Endodermal cell (in vitro differentiated cells): ENCODE measurements at regions not wholly inside any gene's neighbourhood (a gene's known extent, or its start where the extent isn't known, plus 50 kb on each side); places are given as distances from the start of the nearest gene placed in this dataset.

Experiments
- DNase-seq: peaks from one replicate; pipeline ENCODE4 v3.0.0-alpha.2; 2017
- H3K27ac ChIP-seq: 2 replicates; pipeline ENCODE4 v1.5.1; 2013; ENCODE audit warnings: mild to moderate bottlenecking, low read depth, low read length, moderate library complexity
- H3K27me3 ChIP-seq: 2 replicates; pipeline ENCODE4 v1.6.1; 2013; ENCODE audit warnings: mild to moderate bottlenecking, low read length, moderate library complexity; ENCODE audit not compliant: insufficient read depth, control insufficient read depth, poor library complexity, severe bottlenecking
- H3K36me3 ChIP-seq: 2 replicates; pipeline ENCODE4 v1.7.0; 2013; ENCODE audit warnings: mild to moderate bottlenecking, low read length, moderate library complexity; ENCODE audit not compliant: control insufficient read depth, insufficient read depth
- H3K4me1 ChIP-seq: one replicate; pipeline ENCODE4 v1.7.0; 2013; ENCODE audit warnings: low read length; ENCODE audit not compliant: control insufficient read depth, insufficient read depth
- H3K4me3 ChIP-seq: 2 replicates; pipeline ENCODE4 v1.5.1; 2013; ENCODE audit warnings: mild to moderate bottlenecking, low read length, moderate library complexity
- H3K9ac ChIP-seq: 2 replicates; pipeline ENCODE4 v1.6.1; 2013; ENCODE audit warnings: mild to moderate bottlenecking, low read length, moderate library complexity; ENCODE audit not compliant: poor library complexity, severe bottlenecking; ENCODE audit errors: extremely low read depth
- H3K9me3 ChIP-seq: 2 replicates; pipeline ENCODE4 v1.6.1; 2013; ENCODE audit warnings: mild to moderate bottlenecking, low read length, moderate library complexity; ENCODE audit not compliant: control insufficient read depth
- H3K27ac Mint-ChIP-seq: 2 replicates; pipeline ENCODE4 v1.8.0; 2020; ENCODE audit warnings: mixed read lengths
- H3K27me3 Mint-ChIP-seq: 2 replicates; pipeline ENCODE4 v1.8.0; 2021; ENCODE audit warnings: mild to moderate bottlenecking, mixed read lengths; ENCODE audit not compliant: insufficient read depth
- H3K36me3 Mint-ChIP-seq: 2 replicates; pipeline ENCODE4 v1.8.0; 2020; ENCODE audit warnings: low read depth, mixed read lengths
- H3K4me1 Mint-ChIP-seq: 2 replicates; pipeline ENCODE4 v1.8.0; 2020; ENCODE audit warnings: mixed read lengths
- H3K4me3 Mint-ChIP-seq: 2 replicates; pipeline ENCODE4 v1.8.0; 2020; ENCODE audit warnings: mild to moderate bottlenecking, moderate library complexity, mixed read lengths
- H3K9me3 Mint-ChIP-seq: 2 replicates; pipeline ENCODE4 v1.8.0; 2020; ENCODE audit warnings: mild to moderate bottlenecking, mixed read lengths
- CTCF ChIP-seq: fragments of 200-600 bp; sonication (generic); conservative IDR thresholded peaks from 2 replicates; pipeline ENCODE4 v1.5.0; 2021; ENCODE audit warnings: antibody characterized with exemption, mild to moderate bottlenecking
- WGBS, 2 experiments: methylation state at CpG; one replicate each; pipeline versions ENCODE4 v1.1.5 to v1.1.7; 2013; ENCODE audit warnings: missing lambda C conversion rate in 2 of 2, mixed read lengths in 1 of 2; ENCODE audit not compliant: insufficient coverage in 1 of 2, insufficient read length in 1 of 2; 5-methylcytosine and 5-hydroxymethylcytosine counted together

GRCh38 chr12:24480766-24481449, 468.0 kb downstream of the BCAT1 start:
- Mint-ChIP-seq H3K4me3 (no peak overlapping the region), H3K9me3 (no peaks in the 10 kb centered on the region), H3K4me1 (peaks cover 8% of the 10 kb centered on the region), H3K27me3 (no peaks in the 10 kb centered on the region), H3K27ac (no peak overlapping the region), H3K36me3 (no peaks in the 10 kb centered on the region)
- no peaks in the 10 kb centered on the region for H3K36me3 ChIP-seq
- H3K4me3 ChIP-seq, result no peak overlapping the region
- no peak overlapping the region for H3K9ac ChIP-seq
- 91 to 96% methylated on average over 4 to 5 of the region's 5 CpGs for WGBS, 2 experiments
- DNase-seq, result no peak
- TF ChIP-seq CTCF, result no peak
- no peaks in the 10 kb centered on the region for H3K27me3 ChIP-seq
- no peaks in the 10 kb centered on the region for H3K9me3 ChIP-seq
- H3K27ac ChIP-seq, result no peak overlapping the region
- no peaks in the 10 kb centered on the region for H3K4me1 ChIP-seq

DNA sequence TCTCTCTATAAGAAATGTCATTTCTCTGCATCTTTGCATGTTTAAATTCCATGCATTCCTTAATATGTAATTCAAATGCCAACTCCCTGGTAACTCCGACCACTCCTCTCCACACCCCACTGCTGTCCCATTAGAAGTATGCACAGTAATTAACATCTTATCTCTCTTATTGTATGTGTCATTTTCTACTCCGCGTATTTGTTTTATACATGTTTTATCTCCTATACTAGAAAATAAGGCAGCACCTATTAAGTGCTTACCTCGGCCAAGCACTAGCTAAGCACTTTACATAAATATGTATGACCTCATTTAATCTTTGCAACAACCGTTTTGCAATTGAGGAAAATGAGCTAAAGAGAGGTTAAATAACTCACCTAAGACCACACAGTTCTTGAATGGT, 469.8 kb downstream of the BCAT1 start:
- no peak overlapping the region for H3K4me3 Mint-ChIP-seq
- Histone ChIP-seq H3K27me3 (no peaks in the 10 kb centered on the region), H3K4me3 (no peak overlapping the region), H3K9ac (no peak overlapping the region), H3K4me1 (no peaks in the 10 kb centered on the region), H3K27ac (no peak overlapping the region), H3K9me3 (no peaks in the 10 kb centered on the region), H3K36me3 (no peaks in the 10 kb centered on the region)
- peaks cover 5% of the 10 kb centered on the region for H3K4me1 Mint-ChIP-seq
- no peak overlapping the region for H3K27ac Mint-ChIP-seq
- H3K9me3 Mint-ChIP-seq, result no peaks in the 10 kb centered on the region
- 94 to 96% methylated on average over 3 to 5 of the region's 5 CpGs for WGBS, 2 experiments
- no peaks in the 10 kb centered on the region for H3K27me3 Mint-ChIP-seq
- H3K36me3 Mint-ChIP-seq, result no peaks in the 10 kb centered on the region
- TF ChIP-seq CTCF, result no peak
- DNase-seq, result no peak

DNA sequence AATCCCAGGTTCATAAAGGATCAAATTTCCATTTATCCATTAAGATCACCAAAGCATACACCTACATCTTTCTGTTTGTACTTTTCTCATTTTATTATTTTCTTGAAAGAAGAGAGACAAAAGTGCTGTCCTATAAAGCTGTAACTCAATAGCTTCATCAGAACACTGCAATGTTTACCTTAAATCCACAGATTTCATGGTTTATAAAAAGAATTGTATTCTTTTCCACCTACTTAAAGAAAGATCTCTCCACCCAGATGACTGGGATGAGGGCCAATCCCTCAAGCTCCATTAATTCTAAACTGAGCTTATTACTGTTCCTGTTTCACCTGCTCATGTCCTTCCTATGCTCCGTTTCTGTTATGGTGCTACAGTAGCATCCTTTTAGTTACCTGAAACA, 470.6 kb downstream of the BCAT1 start:
- no peaks in the 10 kb centered on the region for H3K9me3 ChIP-seq
- TF ChIP-seq CTCF, result no peak
- no peak overlapping the region for H3K9ac ChIP-seq
- H3K36me3 ChIP-seq, result no peaks in the 10 kb centered on the region
- no peaks in the 10 kb centered on the region for H3K27me3 ChIP-seq
- no peak overlapping the region for H3K4me3 ChIP-seq
- 90 to 100% methylated on average over 1 of the region's 1 CpG for WGBS, 2 experiments
- H3K4me1 Mint-ChIP-seq, result peaks cover 9% of the 10 kb centered on the region
- DNase-seq, result no peak
- no peak overlapping the region for H3K4me3 Mint-ChIP-seq
- H3K27ac ChIP-seq, result no peak overlapping the region
- H3K4me1 ChIP-seq, result no peaks in the 10 kb centered on the region
- no peaks in the 10 kb centered on the region for H3K27me3 Mint-ChIP-seq
- H3K9me3 Mint-ChIP-seq, result no peaks in the 10 kb centered on the region
- no peak overlapping the region for H3K27ac Mint-ChIP-seq
- no peaks in the 10 kb centered on the region for H3K36me3 Mint-ChIP-seq
